GM23338 (cell line): ENCODE measurements at regions not wholly inside any gene's neighbourhood (a gene's known extent, or its start where the extent isn't known, plus 50 kb on each side); places are given as distances from the start of the nearest gene placed in this dataset.

Source experiments
- CREB1 ChIP-seq: fragments of 250-450 bp; sonication (Bioruptor Pico); IDR thresholded peaks from 2 replicates; pipeline ENCODE4 v1.5.0; 2020; ENCODE audit warnings: low read depth, mild to moderate bottlenecking, moderate library complexity
- CTCF ChIP-seq, 2 experiments: fragments of 200-600 bp in 1 of 2; sonication (generic) in 1 of 2; conservative IDR thresholded peaks; 2 replicates each; pipeline versions ENCODE4 v1.5.1 to v1.6.1; 2016 to 2017; ENCODE audit warnings: antibody characterized with exemption in 2 of 2, low read depth in 2 of 2, mild to moderate bottlenecking in 2 of 2, moderate library complexity in 1 of 2
- ETS1 ChIP-seq: IDR thresholded peaks from 2 replicates; pipeline ENCODE4 v1.6.1; 2016; ENCODE audit warnings: antibody characterized with exemption
- EZH2 ChIP-seq: fragments of 200-600 bp; sonication (generic); IDR thresholded peaks from one replicate; pipeline ENCODE4 v1.8.0; 2017; ENCODE audit warnings: antibody characterized with exemption, mild to moderate bottlenecking, low read depth; ENCODE audit not compliant: unreplicated experiment
- EZH2phosphoT487 ChIP-seq: fragments of 200-600 bp; sonication (generic); IDR thresholded peaks from one replicate; pipeline ENCODE4 v1.8.1; 2018; ENCODE audit warnings: antibody characterized with exemption; ENCODE audit not compliant: unreplicated experiment
- JUNB ChIP-seq: IDR thresholded peaks from one replicate; pipeline ENCODE4 v1.6.1; 2016; ENCODE audit warnings: antibody characterized with exemption; ENCODE audit not compliant: unreplicated experiment
- POLR2AphosphoS5 ChIP-seq: IDR thresholded peaks from 2 replicates; pipeline ENCODE4 v1.6.1; 2016; ENCODE audit warnings: antibody characterized with exemption, low read depth
- REST ChIP-seq: IDR thresholded peaks from one replicate; pipeline ENCODE4 v1.6.1; 2018; ENCODE audit warnings: antibody characterized with exemption; ENCODE audit not compliant: unreplicated experiment
- ZNF114 ChIP-seq: fragments of 250-450 bp; sonication (Bioruptor Pico); IDR thresholded peaks from 2 replicates; pipeline ENCODE4 v1.5.0; 2020; ENCODE audit warnings: mild to moderate bottlenecking, moderate library complexity
- ZNF331 ChIP-seq: fragments of 250-450 bp; sonication (Bioruptor Pico); IDR thresholded peaks from 2 replicates; pipeline ENCODE4 v1.5.0; 2020; ENCODE audit warnings: low read depth, mild to moderate bottlenecking, moderate library complexity
- ZNF462 ChIP-seq: fragments of 250-450 bp; sonication (Bioruptor Pico); IDR thresholded peaks from 2 replicates; pipeline ENCODE4 v1.5.0; 2020; ENCODE audit warnings: mild to moderate bottlenecking, moderate library complexity

- no peak for TF ChIP-seq CTCF (conservative IDR thresholded peaks at IDR 0.05; ENCODE audit: low read depth in 2 of 2)
- TF ChIP-seq POLR2AphosphoS5, result no peak
- no peak for TF ChIP-seq REST
- no peak for TF ChIP-seq EZH2phosphoT487
- no peak for TF ChIP-seq EZH2
- TF ChIP-seq ZNF462 (CRISPR knock-in tag), result no peak
- TF ChIP-seq CREB1 (CRISPR knock-in tag), result no peak
- no peak for TF ChIP-seq ETS1
- no peak for TF ChIP-seq ZNF114 (CRISPR knock-in tag)
- TF ChIP-seq JUNB, result no peak
- TF ChIP-seq ZNF331 (CRISPR knock-in tag), result no peak
Measured at GRCh38 chrX:39514801-39515200, 583.0 kb downstream of the BCOR start.
